HFF-Myc (cell line): ENCODE measurements at regions not wholly inside any gene's neighbourhood (a gene's known extent, or its start where the extent isn't known, plus 50 kb on each side); places are given as distances from the start of the nearest gene placed in this dataset.

Experiments
- DNase-seq: peaks from one replicate; pipeline ENCODE4 v3.0.0-alpha.2; 2011; ENCODE audit warnings: low read depth; ENCODE audit errors: extremely low read depth
- H3K4me3 ChIP-seq: replicated peaks from 2 replicates; pipeline ENCODE4 v1.5.1; 2011; ENCODE audit warnings: low read depth, mild to moderate bottlenecking, control low read depth, low read length
- CTCF ChIP-seq: IDR thresholded peaks from 2 replicates; pipeline ENCODE4 v1.5.1; 2012; ENCODE audit warnings: mild to moderate bottlenecking, low read depth, low read length, control low read depth; ENCODE audit errors: missing control alignments

- no peak for DNase-seq
- no peak for TF ChIP-seq CTCF
- H3K4me3 ChIP-seq, result no peak overlapping the region
Observed at GRCh38 chr15:26451995-26452394, 320.9 kb downstream of the GABRB3 start.

DNA sequence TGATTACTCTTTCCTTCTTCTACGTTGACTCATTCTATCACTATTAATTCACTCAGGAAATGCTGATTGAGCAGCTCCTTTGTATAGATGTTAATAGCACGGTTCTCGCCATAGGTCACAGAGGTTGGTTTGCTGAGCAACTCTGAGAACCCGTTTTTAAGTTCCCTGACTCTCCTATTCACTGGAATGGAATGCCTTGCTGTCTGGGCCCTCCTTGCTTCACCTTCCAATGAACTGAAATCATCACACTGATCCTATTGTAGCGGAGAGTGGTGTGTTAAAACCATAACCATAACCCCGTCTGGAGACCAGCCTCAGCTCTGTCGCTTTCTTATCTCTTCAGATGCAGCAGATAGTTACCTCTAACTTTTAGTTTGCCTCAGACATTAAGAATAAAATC lies 323.6 kb downstream of the GABRB3 start:
- no peak for TF ChIP-seq CTCF
- H3K4me3 ChIP-seq, result no peak overlapping the region
- no peak for DNase-seq

GRCh38 chr15:26443321-26443720 lies 329.5 kb downstream of the GABRB3 start:
- no peak overlapping the region for H3K4me3 ChIP-seq
- no peak for DNase-seq
- no peak for TF ChIP-seq CTCF

- no peak overlapping the region for H3K4me3 ChIP-seq
- no peak for DNase-seq
- no peak for TF ChIP-seq CTCF
Observed at GRCh38 chr15:26442680-26443079, 330.2 kb downstream of the GABRB3 start.

DNA sequence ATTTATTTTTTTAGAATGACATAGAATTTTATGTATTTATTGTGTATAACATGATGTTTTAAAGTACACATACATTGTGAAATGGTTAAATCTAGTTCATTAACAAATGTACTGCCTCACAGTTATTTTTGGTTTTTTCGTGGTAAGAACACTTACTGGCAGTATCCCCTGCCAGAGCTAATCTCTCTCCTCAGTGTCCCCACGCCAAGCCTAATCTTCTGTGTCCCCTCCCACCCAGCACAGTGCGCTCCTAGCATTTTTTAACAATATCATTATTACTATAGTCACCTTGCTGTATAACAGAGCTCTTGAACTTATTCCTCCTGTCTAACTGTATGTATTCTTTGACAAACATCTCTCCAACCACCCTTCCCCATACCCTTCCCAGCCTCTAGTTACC lies 333.2 kb downstream of the GABRB3 start:
- TF ChIP-seq CTCF, result no peak
- H3K4me3 ChIP-seq, result no peak overlapping the region
- DNase-seq, result no peak

DNA sequence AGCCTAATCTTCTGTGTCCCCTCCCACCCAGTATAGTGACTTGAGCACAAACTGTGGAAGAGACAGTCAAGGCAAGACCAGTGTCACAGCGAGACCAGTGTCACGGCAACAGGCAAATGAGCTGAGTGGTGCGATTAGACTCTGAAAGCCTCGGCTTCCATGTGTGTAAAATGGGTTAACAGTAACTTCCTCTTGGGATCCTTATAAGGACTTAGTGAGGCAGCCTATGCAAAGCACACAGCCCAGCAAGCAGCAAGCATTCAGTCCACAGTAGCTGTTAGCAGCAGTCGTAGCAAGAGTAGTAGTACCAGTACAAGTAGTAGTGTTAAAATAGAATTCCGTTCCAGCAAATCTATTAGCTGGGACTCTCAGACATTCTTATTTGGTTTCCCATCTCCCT lies 334.1 kb downstream of the GABRB3 start:
- no peak overlapping the region for H3K4me3 ChIP-seq
- TF ChIP-seq CTCF, result no peak
- DNase-seq, result no peak

DNA sequence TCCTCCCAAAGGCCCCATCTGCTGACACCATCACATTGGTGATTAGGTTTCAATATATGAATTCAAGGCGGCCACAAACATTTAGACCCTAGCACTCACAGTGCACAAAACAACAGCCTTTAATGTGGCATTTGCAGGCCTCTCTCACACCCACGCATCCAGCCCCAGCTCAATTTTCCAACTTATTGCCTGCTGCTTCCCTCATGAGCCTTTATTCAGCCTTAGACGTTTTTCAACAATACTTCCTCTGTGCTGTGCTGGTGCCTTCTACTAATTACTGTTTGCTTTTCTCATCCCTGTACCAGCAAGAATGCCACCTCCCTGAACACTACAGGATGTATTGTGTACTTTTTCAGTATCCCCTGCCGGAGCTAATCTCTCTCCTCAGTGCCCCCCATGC lies 334.6 kb downstream of the GABRB3 start:
- no peak for TF ChIP-seq CTCF

More for the DNA sequence above, 334.6 kb downstream of the GABRB3 start:
- DNase-seq, result no peak
- no peak overlapping the region for H3K4me3 ChIP-seq
